Natural killer cell (primary cell): ENCODE measurements at regions not wholly inside any gene's neighbourhood (a gene's known extent, or its start where the extent isn't known, plus 50 kb on each side); places are given as distances from the start of the nearest gene placed in this dataset.

Experiments used
- ATAC-seq, 3 donors: fragments of 150-1000 bp in 2 of 3; fragments of 200-7000 bp in 1 of 3; cut with Tn5 transposase; 1 replicate in 1 of 3; 2 replicates in 2 of 3; pipeline ENCODE4 v1.10.0; 2021; ENCODE audit warnings: mild to moderate bottlenecking in 2 of 3, moderate library complexity in 2 of 3
- DNase-seq, 2 donors: peaks; one replicate each; pipeline versions ENCODE4 v3.0.0 to v3.0.0-alpha.2; 2013 to 2021; ENCODE audit warnings: mixed read lengths in 1 of 2
- H3K27ac ChIP-seq: one replicate; pipeline ENCODE4 v1.5.1; 2013; ENCODE audit warnings: mild to moderate bottlenecking, low read length
- H3K27me3 ChIP-seq: one replicate; pipeline ENCODE4 v1.6.1; 2013; ENCODE audit warnings: low read length; ENCODE audit not compliant: control insufficient read depth, insufficient read depth
- H3K36me3 ChIP-seq: one replicate; pipeline ENCODE4 v1.6.1; 2013; ENCODE audit warnings: low read length; ENCODE audit not compliant: control insufficient read depth, insufficient read depth
- H3K4me1 ChIP-seq: one replicate; pipeline ENCODE4 v1.6.1; 2013; ENCODE audit warnings: low read length; ENCODE audit not compliant: control insufficient read depth, insufficient read depth
- H3K4me3 ChIP-seq: one replicate; pipeline ENCODE4 v1.5.1; 2013; ENCODE audit warnings: low read length
- H3K9me3 ChIP-seq: one replicate; pipeline ENCODE4 v1.6.1; 2013; ENCODE audit warnings: low read length; ENCODE audit not compliant: control insufficient read depth, insufficient read depth
- H3K27ac Mint-ChIP-seq, 2 donors: one replicate each; pipeline ENCODE4 v1.8.0; 2022; ENCODE audit warnings: mild to moderate bottlenecking in 2 of 2, mixed read lengths in 2 of 2, moderate library complexity in 1 of 2
- H3K27me3 Mint-ChIP-seq, 2 donors: one replicate each; pipeline ENCODE4 v1.8.0; 2022; ENCODE audit warnings: low read depth in 2 of 2, mixed read lengths in 2 of 2
- H3K36me3 Mint-ChIP-seq: one replicate; pipeline ENCODE4 v1.8.0; 2022; ENCODE audit warnings: mixed read lengths
- H3K4me1 Mint-ChIP-seq, 2 donors: one replicate each; pipeline ENCODE4 v1.8.0; 2022; ENCODE audit warnings: mixed read lengths in 2 of 2
- H3K4me3 Mint-ChIP-seq: one replicate; pipeline ENCODE4 v1.8.0; 2022; ENCODE audit warnings: mild to moderate bottlenecking, moderate library complexity, mixed read lengths
- H3K9me3 Mint-ChIP-seq, 2 donors: one replicate each; pipeline ENCODE4 v1.8.0; 2022; ENCODE audit warnings: mixed read lengths in 2 of 2
- WGBS: methylation state at CpG from one replicate; pipeline ENCODE4 v1.1.7; 2013; ENCODE audit warnings: missing lambda C conversion rate; ENCODE audit not compliant: insufficient coverage; 5-methylcytosine and 5-hydroxymethylcytosine counted together
- intact Hi-C: fragments of 100-400 bp; cut with micrococcal nuclease; formaldehyde crosslinking; loops from one replicate; pipeline ENCODE4 v1.14.2; 2022
- TF ChIP-seq, protein P1 (sequence below): fragments of 200-600 bp; IDR thresholded peaks from one replicate; pipeline ENCODE4 v1.8.0; 2022; ENCODE audit warnings: antibody characterized with exemption

DNA sequence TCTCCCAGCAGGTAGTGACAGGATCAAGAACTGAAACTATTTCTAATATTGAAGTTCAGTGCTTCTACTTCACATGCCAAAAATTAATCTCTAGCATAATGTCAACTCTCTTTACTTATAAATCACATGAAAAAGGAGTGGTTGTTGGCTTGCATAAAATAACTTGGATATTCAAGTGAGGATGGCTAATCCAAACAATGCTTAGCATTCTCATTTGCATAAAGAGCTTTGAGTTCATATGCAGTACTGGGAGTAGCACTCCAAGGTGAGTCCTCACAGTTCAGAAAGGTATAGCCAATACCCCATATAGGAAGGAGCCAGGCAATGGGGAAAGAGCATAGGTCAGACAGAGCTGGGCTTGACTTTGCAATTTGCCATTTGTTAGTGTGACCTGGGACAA lies 149.3 kb downstream of the PCTP start:
- TF ChIP-seq, protein P1, sequence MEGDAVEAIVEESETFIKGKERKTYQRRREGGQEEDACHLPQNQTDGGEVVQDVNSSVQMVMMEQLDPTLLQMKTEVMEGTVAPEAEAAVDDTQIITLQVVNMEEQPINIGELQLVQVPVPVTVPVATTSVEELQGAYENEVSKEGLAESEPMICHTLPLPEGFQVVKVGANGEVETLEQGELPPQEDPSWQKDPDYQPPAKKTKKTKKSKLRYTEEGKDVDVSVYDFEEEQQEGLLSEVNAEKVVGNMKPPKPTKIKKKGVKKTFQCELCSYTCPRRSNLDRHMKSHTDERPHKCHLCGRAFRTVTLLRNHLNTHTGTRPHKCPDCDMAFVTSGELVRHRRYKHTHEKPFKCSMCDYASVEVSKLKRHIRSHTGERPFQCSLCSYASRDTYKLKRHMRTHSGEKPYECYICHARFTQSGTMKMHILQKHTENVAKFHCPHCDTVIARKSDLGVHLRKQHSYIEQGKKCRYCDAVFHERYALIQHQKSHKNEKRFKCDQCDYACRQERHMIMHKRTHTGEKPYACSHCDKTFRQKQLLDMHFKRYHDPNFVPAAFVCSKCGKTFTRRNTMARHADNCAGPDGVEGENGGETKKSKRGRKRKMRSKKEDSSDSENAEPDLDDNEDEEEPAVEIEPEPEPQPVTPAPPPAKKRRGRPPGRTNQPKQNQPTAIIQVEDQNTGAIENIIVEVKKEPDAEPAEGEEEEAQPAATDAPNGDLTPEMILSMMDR, result no peak
- Histone ChIP-seq H3K36me3 (no peaks in the 10 kb centered on the region), H3K27ac (no peak overlapping the region), H3K4me3 (no peak overlapping the region), H3K27me3 (no peaks in the 10 kb centered on the region), H3K4me1 (no peaks in the 10 kb centered on the region), H3K9me3 (no peaks in the 10 kb centered on the region)
- intact Hi-C loops, result no loop called here
- H3K36me3 Mint-ChIP-seq, result no peaks in the 10 kb centered on the region
- no peak overlapping the region for H3K4me3 Mint-ChIP-seq
- H3K27me3 Mint-ChIP-seq, result peaks cover 0 to 8% of the 10 kb centered on the region in 2 donors
- ATAC-seq (no peak), DNase-seq (no peak)
- H3K4me1 Mint-ChIP-seq, result no peaks in the 10 kb centered on the region
- no peak overlapping the region for H3K27ac Mint-ChIP-seq
- peaks cover 0 to 2% of the 10 kb centered on the region in 2 donors for H3K9me3 Mint-ChIP-seq

DNA sequence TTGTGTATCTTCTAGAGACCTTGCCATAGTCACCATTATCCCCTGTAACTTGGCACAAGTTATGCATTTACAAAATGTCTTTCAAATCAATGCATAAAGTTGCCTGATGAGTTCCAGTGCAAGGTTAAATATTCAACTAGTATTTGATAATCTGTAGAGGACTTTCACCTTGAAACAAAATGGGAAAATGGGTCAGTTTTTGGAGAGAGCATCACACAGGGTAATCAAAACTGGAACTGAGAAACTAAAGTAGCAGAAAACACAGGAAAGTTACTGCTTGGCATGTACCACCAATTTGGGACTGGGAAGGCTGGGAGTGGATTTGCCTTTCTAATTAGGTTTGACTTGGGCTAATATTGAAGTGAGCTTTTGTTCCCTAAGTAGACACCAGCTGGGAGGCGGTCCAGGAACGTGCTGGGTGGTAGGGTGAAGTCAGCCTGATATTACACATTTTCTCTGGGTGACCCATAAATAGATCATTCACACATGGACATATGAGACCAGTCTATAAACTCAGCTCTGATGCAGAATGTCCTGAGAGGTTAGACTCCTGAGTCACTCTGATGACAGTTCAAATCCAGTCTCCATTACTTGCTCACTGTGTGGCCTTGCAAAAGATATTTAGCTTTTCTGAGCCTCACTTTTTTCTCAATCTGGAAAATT lies 152.3 kb downstream of the PCTP start:
- intact Hi-C loops, result no loop called here
- Mint-ChIP-seq H3K4me1 (no peaks in the 10 kb centered on the region), H3K4me3 (no peak overlapping the region), H3K9me3 (peaks cover 0 to 2% of the 10 kb centered on the region in 2 donors), H3K27me3 (peaks cover 0 to 8% of the 10 kb centered on the region in 2 donors), H3K27ac (no peak overlapping the region), H3K36me3 (no peaks in the 10 kb centered on the region)
- Histone ChIP-seq H3K9me3 (no peaks in the 10 kb centered on the region), H3K4me3 (no peak overlapping the region), H3K4me1 (no peaks in the 10 kb centered on the region), H3K27me3 (no peaks in the 10 kb centered on the region), H3K27ac (no peak overlapping the region), H3K36me3 (no peaks in the 10 kb centered on the region)
- DNase-seq, result no peak
- TF ChIP-seq, protein P1, result no peak
- no peak for ATAC-seq
- WGBS, result 87% methylated on average over 2 of the region's 2 CpGs

DNA sequence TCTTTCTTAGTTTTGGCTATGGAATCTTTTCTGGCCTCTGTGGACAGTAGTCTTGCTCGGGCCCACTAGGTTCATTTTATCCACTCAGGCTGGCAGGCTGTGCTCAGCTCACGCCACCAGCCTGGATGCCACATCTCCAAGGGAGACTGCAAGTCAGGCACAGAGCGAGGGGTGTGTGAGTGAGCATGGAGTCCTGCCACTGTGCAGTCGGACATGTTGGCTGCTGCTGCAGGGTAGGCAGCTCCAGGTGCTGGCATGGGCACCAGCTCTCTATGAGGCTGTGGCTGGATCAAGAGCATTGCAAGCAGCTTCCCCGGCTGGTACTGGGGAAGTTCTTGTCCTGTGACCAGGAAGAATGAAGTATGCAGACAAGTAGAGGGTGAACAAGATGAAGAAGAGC lies 158.9 kb downstream of the PCTP start:
- Histone ChIP-seq H3K27ac (no peak overlapping the region), H3K4me1 (no peaks in the 10 kb centered on the region), H3K36me3 (no peaks in the 10 kb centered on the region), H3K9me3 (no peaks in the 10 kb centered on the region), H3K4me3 (no peak overlapping the region), H3K27me3 (no peaks in the 10 kb centered on the region)
- intact Hi-C loops, result loop anchor here (10.0 kb wide), 1 partner anchor 65 kb away; no protein-coding TSS in a partner anchor
- H3K4me3 Mint-ChIP-seq, result no peak overlapping the region
- no peak for DNase-seq
- no peaks in the 10 kb centered on the region for H3K4me1 Mint-ChIP-seq
- WGBS, result 94% methylated on average over 5 of the region's 5 CpGs
- peaks cover 0 to 10% of the 10 kb centered on the region in 2 donors for H3K27me3 Mint-ChIP-seq
- TF ChIP-seq, protein P1, result no peak
- H3K9me3 Mint-ChIP-seq, result peaks cover 0 to 4% of the 10 kb centered on the region in 2 donors
- H3K27ac Mint-ChIP-seq, result no peak overlapping the region
- no peak for ATAC-seq
- H3K36me3 Mint-ChIP-seq, result no peaks in the 10 kb centered on the region

DNA sequence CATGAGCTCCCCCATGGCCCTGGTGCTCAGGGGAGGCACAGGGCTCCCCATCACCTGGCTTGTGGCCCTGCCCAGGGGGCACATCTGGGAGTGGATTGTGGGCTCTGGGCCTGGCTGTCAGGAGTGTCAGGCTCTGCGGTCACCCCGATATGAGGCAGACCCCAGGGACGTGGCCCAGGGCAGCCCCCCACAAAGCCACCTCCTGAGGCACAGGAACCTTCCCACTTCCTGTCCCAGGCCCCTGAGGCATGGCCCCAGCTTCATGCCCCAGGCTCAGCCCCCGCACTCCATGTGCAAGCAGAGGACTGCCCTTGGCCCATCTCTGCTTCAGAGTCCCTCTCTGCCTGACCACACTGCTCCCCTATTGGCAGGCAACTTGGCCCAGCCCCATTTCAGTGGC lies 160.3 kb downstream of the PCTP start:
- TF ChIP-seq, protein P1, result no peak
- WGBS, result 79% methylated on average over 4 of the region's 4 CpGs
- Histone ChIP-seq H3K27me3 (no peaks in the 10 kb centered on the region), H3K4me1 (no peaks in the 10 kb centered on the region), H3K36me3 (no peaks in the 10 kb centered on the region), H3K4me3 (no peak overlapping the region), H3K9me3 (no peaks in the 10 kb centered on the region), H3K27ac (no peak overlapping the region)
- no peaks in the 10 kb centered on the region for H3K4me1 Mint-ChIP-seq
- peaks cover 0 to 10% of the 10 kb centered on the region in 2 donors for H3K27me3 Mint-ChIP-seq
- H3K4me3 Mint-ChIP-seq, result no peak overlapping the region
- no peaks in the 10 kb centered on the region for H3K36me3 Mint-ChIP-seq
- DNase-seq, result no peak
- ATAC-seq, result no peak
- H3K9me3 Mint-ChIP-seq, result peaks cover 0 to 4% of the 10 kb centered on the region in 2 donors
- intact Hi-C loops, result loop anchor here (10.0 kb wide), 1 partner anchor 64 kb away; no protein-coding TSS in a partner anchor
- no peak overlapping the region for H3K27ac Mint-ChIP-seq
